ENCODE measurements at regions not wholly inside any gene's neighbourhood (a gene's known extent, or its start where the extent isn't known, plus 50 kb on each side); places are given as distances from the start of the nearest gene placed in this dataset.

GRCh38 chr21:35779690-35780570 is 280.4 kb downstream of the SETD4 start:
- Mint-ChIP-seq H3K27me3 (ENCODE audit: insufficient read depth, unreplicated experiment) (peaks cover 10% of the 10 kb centered on the region), H3K27ac (ENCODE audit: low read depth, unreplicated experiment) (no peak overlapping the region), H3K4me3 (ENCODE audit: unreplicated experiment) (no peak overlapping the region), H3K4me1 (ENCODE audit: insufficient read depth, unreplicated experiment) (no peaks in the 10 kb centered on the region), H3K36me3 (ENCODE audit: insufficient read depth, unreplicated experiment) (no peaks in the 10 kb centered on the region), H3K9me3 (ENCODE audit: unreplicated experiment) (no peaks in the 10 kb centered on the region)
- intact Hi-C loops (cut with micrococcal nuclease): no loop called here
- ChIA-PET POLR2A (interaction anchor here (0.6 kb wide), 1 partner anchor 27 kb away, joined by 3 read pairs; no protein-coding TSS in a partner anchor), CTCF (no interaction called here)
- BruUV-seq (replicated peaks): no TSS peak
- DNase-seq (ENCODE audit: unreplicated experiment): peak; percentile 70
- TF ChIP-seq CTCF (IDR thresholded peaks at IDR 0.05; ENCODE audit: unreplicated experiment): no peak

DNA sequence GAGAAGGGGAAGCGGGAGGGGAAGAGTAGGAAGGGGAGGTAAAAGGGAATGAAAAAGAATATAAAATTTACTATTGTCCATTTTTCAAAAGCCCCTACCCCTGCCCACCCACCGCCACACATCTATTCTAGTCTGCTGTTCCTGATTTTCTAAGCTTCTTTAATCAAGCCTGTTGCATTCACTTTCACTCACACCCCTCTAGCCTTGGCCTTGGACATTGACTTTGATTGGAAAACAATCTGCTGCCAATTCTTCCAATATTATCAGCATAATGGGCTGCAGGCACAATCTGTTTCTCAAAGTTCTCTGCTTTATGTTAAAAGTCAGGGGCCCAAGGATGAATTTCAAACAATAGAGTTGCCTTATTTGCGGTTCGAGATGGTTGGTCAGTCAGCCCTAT is 281.2 kb downstream of the SETD4 start:
- intact Hi-C loops (cut with micrococcal nuclease): no loop called here
- POLR2A ChIA-PET: no interaction called here
- Mint-ChIP-seq H3K4me1 (ENCODE audit: insufficient read depth, unreplicated experiment) (no peaks in the 10 kb centered on the region), H3K27ac (ENCODE audit: low read depth, unreplicated experiment) (no peak overlapping the region), H3K36me3 (ENCODE audit: insufficient read depth, unreplicated experiment) (no peaks in the 10 kb centered on the region), H3K27me3 (ENCODE audit: insufficient read depth, unreplicated experiment) (peaks cover 2% of the 10 kb centered on the region), H3K9me3 (ENCODE audit: unreplicated experiment) (no peaks in the 10 kb centered on the region), H3K4me3 (ENCODE audit: unreplicated experiment) (no peak overlapping the region)
- DNase-seq (ENCODE audit: unreplicated experiment): no peak
- BruUV-seq (replicated peaks): no TSS peak
- no peak for TF ChIP-seq CTCF (IDR thresholded peaks at IDR 0.05; ENCODE audit: unreplicated experiment)
- CTCF ChIA-PET: no interaction called here

DNA sequence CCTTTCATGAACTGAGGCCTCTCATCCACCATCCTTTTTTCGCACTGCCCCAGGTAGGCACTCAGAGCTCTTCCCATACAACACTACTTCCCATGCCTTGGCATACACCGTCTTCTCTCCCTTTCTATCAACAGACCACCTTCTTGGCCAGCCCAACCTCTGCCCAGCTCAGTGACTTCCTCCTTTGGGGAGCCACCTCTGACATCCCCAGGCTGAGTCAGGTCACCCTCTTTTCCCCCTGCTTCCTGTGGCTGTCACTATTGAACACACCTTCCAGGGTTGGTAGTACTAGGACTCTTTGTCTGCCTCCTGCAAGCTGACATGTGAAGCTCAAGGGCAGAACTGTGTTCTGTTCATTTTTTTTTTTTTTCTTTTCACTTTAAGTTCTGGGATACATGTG is 283.2 kb downstream of the SETD4 start:
- H3K27me3 Mint-ChIP-seq (ENCODE audit: insufficient read depth, unreplicated experiment): peaks cover 10% of the 10 kb centered on the region
- H3K4me3 Mint-ChIP-seq (ENCODE audit: unreplicated experiment): no peak overlapping the region
- no peaks in the 10 kb centered on the region for H3K4me1 Mint-ChIP-seq (ENCODE audit: insufficient read depth, unreplicated experiment)
- no peaks in the 10 kb centered on the region for H3K36me3 Mint-ChIP-seq (ENCODE audit: insufficient read depth, unreplicated experiment)
- CTCF ChIA-PET: no interaction called here
- no peak overlapping the region for H3K27ac Mint-ChIP-seq (ENCODE audit: low read depth, unreplicated experiment)
- BruUV-seq (replicated peaks): no TSS peak
- POLR2A ChIA-PET: interaction anchor here (1.2 kb wide), 1 partner anchor 9 kb away, joined by 3 read pairs; no protein-coding TSS in a partner anchor
- intact Hi-C loops (cut with micrococcal nuclease): no loop called here
- no peak for TF ChIP-seq CTCF (IDR thresholded peaks at IDR 0.05; ENCODE audit: unreplicated experiment)
- no peaks in the 10 kb centered on the region for H3K9me3 Mint-ChIP-seq (ENCODE audit: unreplicated experiment)
- DNase-seq (ENCODE audit: unreplicated experiment): no peak

- no peaks in the 10 kb centered on the region for H3K9me3 Mint-ChIP-seq (ENCODE audit: unreplicated experiment)
- intact Hi-C loops (cut with micrococcal nuclease): no loop called here
- peak; percentile 50 for DNase-seq (ENCODE audit: unreplicated experiment)
- ChIA-PET POLR2A (no interaction called here), CTCF (no interaction called here)
- H3K4me3 Mint-ChIP-seq (ENCODE audit: unreplicated experiment): no peak overlapping the region
- BruUV-seq (replicated peaks): no TSS peak
- no peak for TF ChIP-seq CTCF (IDR thresholded peaks at IDR 0.05; ENCODE audit: unreplicated experiment)
- H3K36me3 Mint-ChIP-seq (ENCODE audit: insufficient read depth, unreplicated experiment): no peaks in the 10 kb centered on the region
- H3K27me3 Mint-ChIP-seq (ENCODE audit: insufficient read depth, unreplicated experiment): peaks cover 10% of the 10 kb centered on the region
- H3K27ac Mint-ChIP-seq (ENCODE audit: low read depth, unreplicated experiment): no peak overlapping the region
- H3K4me1 Mint-ChIP-seq (ENCODE audit: insufficient read depth, unreplicated experiment): no peaks in the 10 kb centered on the region
Measured at GRCh38 chr21:35775778-35776544, 284.4 kb downstream of the SETD4 start.

Data from MCF 10A (cell line).